NB4 (cell line): ENCODE measurements at regions not wholly inside any gene's neighbourhood (a gene's known extent, or its start where the extent isn't known, plus 50 kb on each side); places are given as distances from the start of the nearest gene placed in this dataset.
A peak's percentile ranks its signal among the peaks of the same experiment; 100 is the strongest.

ENCODE experiments used
- DNase-seq: peaks from one replicate; pipeline ENCODE4 v3.0.0; 2010; ENCODE audit warnings: low read depth
- H3K4me3 ChIP-seq: one replicate; pipeline ENCODE4 v1.5.1; 2011; ENCODE audit warnings: mild to moderate bottlenecking, low read depth, low read length, moderate library complexity
- CTCF ChIP-seq: IDR thresholded peaks from one replicate; pipeline ENCODE4 v1.5.1; 2012; ENCODE audit warnings: low read depth, low read length
- MYC ChIP-seq: IDR thresholded peaks from 2 replicates; pipeline ENCODE4 v1.6.1; 2011; ENCODE audit warnings: low read depth, low read length
- POLR2A ChIP-seq: IDR thresholded peaks from 2 replicates; pipeline ENCODE4 v1.6.1; 2011; ENCODE audit warnings: mild to moderate bottlenecking; ENCODE audit not compliant: insufficient read length; ENCODE audit errors: extremely low read depth
- TF ChIP-seq, protein P1 (sequence below): IDR thresholded peaks from 2 replicates; pipeline ENCODE4 v1.6.1; 2011; ENCODE audit warnings: low read depth, low read length

DNA sequence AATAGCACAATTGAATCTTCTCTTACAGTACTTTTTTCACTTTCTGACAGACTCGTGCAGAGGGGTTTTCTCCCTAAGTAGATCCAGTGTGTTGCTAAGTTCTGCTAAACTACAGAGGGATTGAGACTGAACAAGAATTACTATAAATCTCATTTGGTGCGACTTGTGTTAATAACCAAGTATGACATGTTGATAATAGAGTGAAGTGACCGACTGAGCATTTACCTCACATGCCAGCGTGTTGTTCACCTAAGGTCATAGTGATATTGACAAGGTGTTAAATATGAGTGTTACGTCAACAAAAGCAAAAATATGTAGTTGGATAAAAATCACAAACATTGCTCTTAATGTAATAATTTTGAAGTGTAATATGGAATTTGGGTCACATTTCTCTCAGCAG lies 97.8 kb upstream of the PDE3A start:
- no peak overlapping the region for H3K4me3 ChIP-seq
- DNase-seq: no peak
- TF ChIP-seq MYC (no peak), POLR2A (no peak), CTCF (no peak)
- TF ChIP-seq, protein P1, sequence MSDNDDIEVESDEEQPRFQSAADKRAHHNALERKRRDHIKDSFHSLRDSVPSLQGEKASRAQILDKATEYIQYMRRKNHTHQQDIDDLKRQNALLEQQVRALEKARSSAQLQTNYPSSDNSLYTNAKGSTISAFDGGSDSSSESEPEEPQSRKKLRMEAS: no peak

DNA sequence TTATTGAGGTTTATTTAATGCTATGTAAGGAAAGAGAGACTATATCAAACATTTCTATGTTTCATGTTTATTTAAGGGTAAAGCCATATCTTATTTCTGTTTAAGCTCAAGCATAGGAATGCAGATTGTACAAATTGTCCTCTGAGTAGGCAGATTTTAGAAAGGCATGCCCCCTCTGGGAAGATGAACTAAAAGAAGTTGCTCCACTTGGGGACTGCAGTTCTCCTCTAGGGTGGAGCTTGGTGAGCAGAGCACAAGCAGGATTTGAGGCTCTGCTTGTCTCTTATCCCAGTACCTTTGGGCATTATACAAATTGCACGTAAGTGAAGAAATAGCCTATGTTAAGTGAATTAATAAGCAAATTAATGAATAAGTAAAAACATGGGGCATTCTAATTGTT lies 96.2 kb upstream of the PDE3A start:
- no peak for DNase-seq
- TF ChIP-seq POLR2A (no peak), MYC (no peak), CTCF (no peak)
- TF ChIP-seq, protein P1: no peak
- no peak overlapping the region for H3K4me3 ChIP-seq

- TF ChIP-seq MYC: no peak
- TF ChIP-seq, protein P1: no peak
- TF ChIP-seq CTCF: no peak
- no peak for TF ChIP-seq POLR2A
- no peak for DNase-seq
- no peak overlapping the region for H3K4me3 ChIP-seq
Observed at GRCh38 chr12:20272801-20273200, 95.5 kb upstream of the PDE3A start.

DNA sequence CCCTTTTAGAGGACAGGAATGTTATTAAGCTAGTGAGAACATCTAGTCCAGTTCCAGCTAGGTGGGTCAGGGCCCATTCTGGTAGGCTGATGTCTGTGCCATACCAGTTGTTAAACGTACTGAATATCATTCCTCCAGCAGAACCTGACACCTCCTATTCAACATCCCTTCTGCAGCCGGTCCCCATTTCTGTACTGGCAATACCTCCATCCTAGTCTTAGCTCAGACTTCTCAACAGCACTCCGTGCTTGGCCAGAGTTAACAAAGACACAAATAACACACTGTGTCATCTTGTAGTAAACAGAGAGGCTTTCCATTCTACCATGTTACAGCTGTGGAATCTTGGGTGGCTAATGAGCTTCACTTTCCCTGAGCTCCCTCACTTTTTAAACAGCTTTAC lies 94.3 kb upstream of the PDE3A start:
- no peak for DNase-seq
- H3K4me3 ChIP-seq: no peak overlapping the region
- TF ChIP-seq CTCF (no peak), POLR2A (no peak), MYC (no peak)
- TF ChIP-seq, protein P1: no peak

GRCh38 chr12:20278276-20278675 lies 90.1 kb upstream of the PDE3A start:
- no peak for DNase-seq
- TF ChIP-seq CTCF (no peak), POLR2A (no peak), MYC (no peak)
- TF ChIP-seq, protein P1: no peak
- H3K4me3 ChIP-seq: no peak overlapping the region

DNA sequence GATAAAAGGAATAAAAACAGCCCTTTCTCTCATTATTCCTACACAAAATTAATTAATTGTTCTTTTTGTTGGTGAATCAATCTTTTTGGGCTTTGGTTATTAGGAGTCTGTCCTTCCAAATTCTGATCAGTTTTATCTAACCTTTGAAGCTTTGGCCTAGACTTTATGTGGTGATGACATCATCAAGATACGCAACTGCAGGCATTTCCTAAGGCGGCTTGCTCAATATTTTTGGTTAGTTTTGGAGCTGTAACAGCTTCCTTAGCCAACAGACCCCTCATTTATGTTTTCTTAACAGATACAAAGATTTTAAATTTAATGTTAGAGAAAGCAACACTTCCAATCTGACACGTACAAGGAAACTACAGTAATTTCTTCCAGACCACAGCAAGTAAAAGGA lies 87.8 kb upstream of the PDE3A start:
- H3K4me3 ChIP-seq: no peak overlapping the region
- DNase-seq: peak; percentile 92
- TF ChIP-seq CTCF (no peak), POLR2A (no peak), MYC (peak; percentile 39; the same call in 1 of the 2 replicates)
- TF ChIP-seq, protein P1: no peak
